Inflammatory macrophage treated with lipopolysaccharide for 1 hour (primary cell): ENCODE measurements at regions not wholly inside any gene's neighbourhood (a gene's known extent, or its start where the extent isn't known, plus 50 kb on each side); places are given as distances from the start of the nearest gene placed in this dataset.
"Not testable (repeated sequence)": the region's sequence is repeated elsewhere in the genome, so short reads cannot be mapped to it uniquely, and the experiment has no call there.

Experiments used
- DNase-seq, 2 donors: peaks; one replicate each; pipeline ENCODE4 v3.0.0-alpha.2; 2020 to 2022

DNA sequence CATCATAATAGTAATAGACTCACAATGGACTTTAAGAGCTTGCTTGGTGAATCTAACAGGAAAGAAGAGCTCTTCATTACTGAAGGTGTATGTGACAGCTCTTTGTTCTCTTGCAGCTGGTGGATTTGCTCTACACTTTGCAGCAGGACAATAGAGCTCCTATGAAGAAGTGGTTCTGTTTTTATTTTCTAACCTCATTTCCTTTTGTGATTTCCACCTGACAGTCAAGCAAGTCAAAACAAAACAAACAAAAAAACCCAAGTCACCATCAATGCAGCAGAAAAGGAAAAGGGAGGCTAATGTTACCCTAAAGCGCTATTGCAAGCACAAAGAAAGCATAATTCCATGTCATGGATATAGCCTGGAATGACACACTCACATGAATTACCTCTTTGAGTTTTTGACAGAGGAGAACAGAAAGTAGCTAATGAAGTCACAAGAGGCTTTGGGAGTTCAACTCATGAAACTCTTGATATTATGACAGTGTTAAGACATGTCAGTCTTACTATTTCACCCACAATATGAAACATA is 1188.1 kb downstream of the EPHA7 start:
- no peak for DNase-seq

GRCh38 chr6:92219987-92220386 is 1199.4 kb downstream of the EPHA7 start:
- not testable (repeated sequence) for DNase-seq

- DNase-seq: no peak
Measured at GRCh38 chr6:92216717-92217116, 1202.6 kb downstream of the EPHA7 start.

- peak in 1 of 2 donors; percentile 0 for DNase-seq
Measured at GRCh38 chr6:92201618-92202017, 1217.7 kb downstream of the EPHA7 start.

- DNase-seq: no peak
Measured at GRCh38 chr6:92196325-92196724, 1223.0 kb downstream of the EPHA7 start.

DNA sequence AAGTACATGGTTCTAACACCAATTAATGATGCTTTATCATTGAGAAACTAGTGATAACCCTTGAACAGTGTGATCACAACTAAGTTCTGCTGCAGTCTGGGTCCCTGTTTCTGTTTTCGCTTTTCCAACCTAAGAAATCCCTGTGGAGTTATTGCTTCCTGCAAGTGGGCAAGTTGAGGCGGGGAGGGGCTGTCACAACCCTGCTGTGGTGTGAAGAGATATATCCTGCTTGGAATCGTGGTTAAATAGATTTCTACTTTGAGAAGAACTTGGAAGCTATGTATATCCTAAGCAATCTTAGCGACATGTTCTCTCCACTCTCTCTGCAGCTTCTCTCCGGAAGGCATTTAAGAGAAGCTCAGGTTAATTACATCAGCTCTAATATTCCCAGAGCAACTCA is 1223.6 kb downstream of the EPHA7 start:
- DNase-seq: no peak

DNA sequence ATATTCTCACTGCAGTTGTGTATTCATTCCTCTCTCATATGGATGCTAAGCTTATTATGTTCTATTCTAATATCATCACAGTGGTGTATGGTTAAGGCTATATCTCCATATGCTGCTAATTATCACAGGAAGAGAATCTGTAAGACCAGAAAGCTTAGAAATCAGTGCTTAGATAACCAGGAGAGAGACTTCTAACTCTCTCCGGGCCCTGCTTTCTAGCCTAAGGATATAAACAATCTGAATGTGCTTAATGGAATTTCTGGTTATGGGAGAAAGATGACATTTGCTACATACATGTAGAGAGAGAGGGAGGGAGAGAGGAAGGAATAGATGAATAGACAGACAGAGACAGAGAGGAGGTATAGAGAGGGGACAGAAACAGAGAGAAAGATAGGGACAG is 1231.3 kb downstream of the EPHA7 start:
- DNase-seq: no peak

GRCh38 chr6:92184933-92185332 is 1234.4 kb downstream of the EPHA7 start:
- DNase-seq: no peak

DNA sequence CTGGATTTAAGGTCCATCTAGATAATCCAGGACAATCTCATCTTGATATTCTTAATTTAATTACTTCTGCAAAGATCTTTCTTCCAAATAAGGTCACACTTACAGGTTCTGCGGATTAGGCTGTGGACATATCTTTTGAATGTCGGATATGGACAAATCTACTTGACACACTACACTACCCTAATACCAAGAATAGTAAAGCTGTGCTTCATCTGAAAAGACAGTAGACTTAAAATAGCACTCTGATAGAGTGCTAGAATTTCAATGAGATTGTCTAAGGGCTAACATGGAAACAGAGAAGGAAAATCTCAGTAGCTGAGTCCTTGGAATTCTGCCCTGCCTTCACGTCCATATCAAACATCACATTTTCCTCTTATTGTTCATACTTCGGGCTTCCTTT is 1238.0 kb downstream of the EPHA7 start:
- no peak for DNase-seq

DNA sequence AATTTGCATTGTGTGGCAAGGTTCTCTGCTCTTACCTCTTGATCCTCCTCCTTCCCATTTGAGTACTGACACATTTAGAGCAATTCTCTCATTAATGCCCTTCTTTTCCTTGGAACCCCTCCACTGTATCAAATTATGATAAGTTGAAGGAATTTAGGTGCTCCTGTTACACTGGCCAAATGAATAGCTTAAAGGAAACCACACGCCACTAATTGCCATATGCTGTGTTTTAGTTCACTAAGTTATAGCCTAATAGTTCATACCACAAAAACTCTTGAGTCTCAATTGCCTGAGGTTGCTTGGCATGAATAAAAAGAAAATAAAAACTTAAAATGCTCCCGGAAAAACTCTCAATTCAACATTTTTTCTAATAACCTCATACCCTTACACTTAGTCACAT is 1239.3 kb downstream of the EPHA7 start:
- no peak for DNase-seq

GRCh38 chr6:92176666-92177065 is 1242.7 kb downstream of the EPHA7 start:
- no peak for DNase-seq

GRCh38 chr6:92174398-92175073 is 1244.8 kb downstream of the EPHA7 start:
- DNase-seq: no peak

DNA sequence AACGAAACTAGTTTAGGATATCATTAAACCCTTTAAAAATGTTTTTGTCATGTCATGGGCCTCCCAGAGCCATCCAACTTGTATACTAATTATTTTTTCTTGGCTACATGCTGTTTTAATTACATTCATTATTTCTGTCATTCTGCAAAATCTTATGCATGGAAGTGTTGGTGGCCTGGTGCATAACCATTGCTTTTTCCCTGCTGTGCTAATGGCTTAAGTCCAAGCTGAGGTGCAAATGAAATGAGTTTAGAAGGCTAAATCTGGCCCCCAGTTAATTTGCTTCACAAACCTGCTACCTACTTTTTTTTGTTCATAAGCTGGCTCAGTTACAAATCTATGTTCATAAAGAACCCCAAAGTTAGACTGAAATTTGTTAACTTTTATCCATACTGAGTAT is 1249.9 kb downstream of the EPHA7 start:
- DNase-seq: no peak

- no peak for DNase-seq
Measured at GRCh38 chr6:92166666-92167065, 1252.7 kb downstream of the EPHA7 start.

DNA sequence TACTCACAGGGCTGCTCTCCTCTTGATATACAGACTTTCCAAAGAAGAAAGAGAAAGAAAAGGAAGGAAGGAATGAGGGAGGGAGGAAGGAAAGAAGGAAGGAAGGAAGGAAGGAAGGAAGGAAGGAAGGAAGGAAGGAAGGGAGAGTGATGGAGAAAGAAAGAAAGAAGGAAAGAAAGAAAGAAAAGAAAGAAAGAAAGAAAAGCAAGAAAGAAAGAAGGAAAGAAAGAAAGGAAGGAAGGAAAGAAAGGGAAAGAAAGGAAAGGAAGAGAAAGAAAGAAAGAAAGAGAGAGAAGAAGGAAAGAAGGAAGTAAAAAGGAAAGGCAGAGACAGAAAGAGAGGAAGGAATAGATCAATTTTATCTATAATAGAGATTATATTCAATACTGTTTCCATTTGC is 1257.4 kb downstream of the EPHA7 start:
- DNase-seq: no peak

GRCh38 chr6:92160226-92160625 is 1259.1 kb downstream of the EPHA7 start:
- no peak for DNase-seq

DNA sequence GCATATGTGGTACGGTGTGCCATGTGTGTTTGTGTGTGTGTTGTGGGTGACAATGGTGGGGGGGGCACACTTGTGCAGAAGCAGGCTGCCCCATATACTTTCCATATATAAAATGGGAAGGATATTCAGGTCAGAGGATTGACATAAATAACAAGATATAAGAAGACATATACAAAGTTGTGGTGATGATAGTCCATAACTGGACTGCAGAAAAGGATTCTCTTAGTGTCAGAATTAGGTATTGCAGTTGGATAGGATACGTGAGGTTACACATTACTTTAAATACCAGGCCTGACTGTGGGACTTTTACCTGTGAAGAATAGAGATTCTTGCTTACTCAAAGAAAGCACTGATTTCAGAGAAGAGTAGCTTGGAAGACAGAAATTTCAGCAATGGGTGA is 1260.3 kb downstream of the EPHA7 start:
- no peak for DNase-seq

DNA sequence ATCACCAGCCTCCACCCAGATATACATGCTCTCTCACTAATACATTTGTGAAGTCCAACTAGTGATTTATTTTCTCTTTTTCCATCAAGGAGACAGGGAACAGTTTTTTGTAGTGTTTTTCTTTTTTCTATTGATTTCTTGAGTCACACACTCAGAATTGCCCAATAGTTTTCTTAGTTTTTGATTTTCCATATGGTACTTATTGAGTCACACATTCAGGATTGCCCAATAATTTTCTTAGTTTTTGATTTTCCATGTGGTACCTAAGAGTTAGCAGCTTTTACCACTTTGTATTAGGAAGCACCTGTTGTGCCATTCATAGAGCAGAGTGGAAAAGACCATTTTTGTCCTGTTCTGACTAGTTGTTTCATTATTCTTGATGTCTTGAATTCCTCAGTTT is 1268.8 kb downstream of the EPHA7 start:
- DNase-seq: no peak

GRCh38 chr6:92147246-92147645 is 1272.1 kb downstream of the EPHA7 start:
- DNase-seq: peak; percentile 5 to 53

DNA sequence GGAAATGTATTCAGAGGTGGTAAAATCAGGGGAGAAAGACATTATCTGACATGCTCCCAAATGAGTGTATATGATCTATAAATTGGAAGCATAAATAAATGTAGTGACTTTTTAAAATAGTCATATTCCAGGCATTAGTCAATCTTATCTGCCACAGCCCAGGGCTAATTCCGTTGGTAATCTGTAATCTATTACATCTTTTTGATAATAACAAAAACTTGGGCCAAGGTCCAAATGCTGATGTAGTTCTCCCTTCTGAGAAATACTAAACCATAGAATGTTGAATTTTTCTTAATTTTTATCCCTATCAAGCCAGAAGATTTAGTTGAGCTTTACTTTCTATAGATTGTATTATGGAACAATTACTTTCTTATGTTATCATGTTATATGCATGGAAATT is 1279.8 kb downstream of the EPHA7 start:
- no peak for DNase-seq

DNA sequence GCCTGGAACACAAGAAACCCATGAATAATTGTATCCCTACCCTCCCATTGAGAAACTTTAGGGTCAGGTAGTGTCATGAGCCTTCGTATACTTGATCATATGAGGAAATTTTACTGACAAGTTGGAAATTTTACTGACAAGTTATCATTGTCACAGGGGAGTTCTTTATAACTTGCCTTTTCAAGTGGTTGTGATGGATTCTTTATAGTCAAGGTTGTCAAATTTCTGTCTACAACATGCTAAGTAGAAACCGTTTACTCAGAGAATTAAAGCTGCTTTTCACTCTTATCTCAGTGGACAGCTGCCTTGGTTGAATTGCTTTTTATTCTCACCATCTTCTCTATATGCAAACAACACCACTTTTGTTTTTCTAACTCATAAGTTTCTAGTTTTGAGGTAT is 1286.4 kb downstream of the EPHA7 start:
- no peak for DNase-seq

- DNase-seq: peak; percentile 17 to 18
Measured at GRCh38 chr6:92132457-92132856, 1286.9 kb downstream of the EPHA7 start.

GRCh38 chr6:92130944-92131343 is 1288.4 kb downstream of the EPHA7 start:
- no peak for DNase-seq

- DNase-seq: no peak
Measured at GRCh38 chr6:92126983-92127382, 1292.4 kb downstream of the EPHA7 start.

GRCh38 chr6:92126088-92126487 is 1293.3 kb downstream of the EPHA7 start:
- DNase-seq: no peak
